WERI-Rb-1 (cell line): ENCODE measurements at regions not wholly inside any gene's neighbourhood (a gene's known extent, or its start where the extent isn't known, plus 50 kb on each side); places are given as distances from the start of the nearest gene placed in this dataset.

ENCODE experiments used
- DNase-seq: peaks from one replicate; pipeline ENCODE4 v3.0.0-alpha.2; 2020
- H3K27ac ChIP-seq: fragments of 250-450 bp; sonication (Bioruptor Pico); 2 replicates; pipeline ENCODE4 v1.5.1; 2020; ENCODE audit warnings: mild to moderate bottlenecking, moderate library complexity
- H3K27me3 ChIP-seq: fragments of 250-450 bp; sonication (Bioruptor Pico); 2 replicates; pipeline ENCODE4 v1.5.1; 2021; ENCODE audit warnings: mild to moderate bottlenecking, low read depth, moderate library complexity; ENCODE audit not compliant: insufficient read depth, severe bottlenecking
- H3K36me3 ChIP-seq: fragments of 250-450 bp; sonication (Bioruptor Pico); 2 replicates; pipeline ENCODE4 v1.5.1; 2020; ENCODE audit warnings: mild to moderate bottlenecking, moderate library complexity
- H3K4me3 ChIP-seq: 2 replicates; pipeline ENCODE4 v1.5.1; 2011; ENCODE audit warnings: low read depth, mild to moderate bottlenecking, control low read depth, low read length
- H3K9me3 ChIP-seq: fragments of 250-450 bp; sonication (Bioruptor Pico); 2 replicates; pipeline ENCODE4 v1.5.1; 2021; ENCODE audit warnings: mild to moderate bottlenecking, moderate library complexity; ENCODE audit not compliant: severe bottlenecking
- TF ChIP-seq, protein P1 (sequence below): IDR thresholded peaks from 2 replicates; pipeline ENCODE4 v1.5.1; 2011; ENCODE audit warnings: low read depth, mild to moderate bottlenecking, control low read depth, inconsistent platforms, low read length

DNA sequence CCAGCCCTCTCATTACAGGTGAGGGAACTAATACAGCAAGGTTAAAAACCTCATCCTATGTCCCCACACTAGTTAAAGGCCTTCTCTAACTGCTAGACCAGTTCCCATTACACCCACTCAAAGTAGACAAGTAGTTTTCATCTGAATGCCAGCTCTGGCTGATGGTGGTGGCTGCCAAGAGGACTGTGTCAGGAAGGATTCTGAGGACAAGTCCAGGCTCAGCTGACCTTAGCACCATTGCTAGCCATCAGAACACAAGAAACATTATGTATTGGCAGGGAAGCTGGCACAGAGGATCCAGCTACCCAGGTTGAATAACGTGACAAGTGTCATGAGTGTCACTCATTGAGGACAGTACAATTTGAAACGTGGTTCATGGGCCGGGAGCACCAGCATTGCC is 163.4 kb downstream of the HSD17B3 start:
- TF ChIP-seq, protein P1, sequence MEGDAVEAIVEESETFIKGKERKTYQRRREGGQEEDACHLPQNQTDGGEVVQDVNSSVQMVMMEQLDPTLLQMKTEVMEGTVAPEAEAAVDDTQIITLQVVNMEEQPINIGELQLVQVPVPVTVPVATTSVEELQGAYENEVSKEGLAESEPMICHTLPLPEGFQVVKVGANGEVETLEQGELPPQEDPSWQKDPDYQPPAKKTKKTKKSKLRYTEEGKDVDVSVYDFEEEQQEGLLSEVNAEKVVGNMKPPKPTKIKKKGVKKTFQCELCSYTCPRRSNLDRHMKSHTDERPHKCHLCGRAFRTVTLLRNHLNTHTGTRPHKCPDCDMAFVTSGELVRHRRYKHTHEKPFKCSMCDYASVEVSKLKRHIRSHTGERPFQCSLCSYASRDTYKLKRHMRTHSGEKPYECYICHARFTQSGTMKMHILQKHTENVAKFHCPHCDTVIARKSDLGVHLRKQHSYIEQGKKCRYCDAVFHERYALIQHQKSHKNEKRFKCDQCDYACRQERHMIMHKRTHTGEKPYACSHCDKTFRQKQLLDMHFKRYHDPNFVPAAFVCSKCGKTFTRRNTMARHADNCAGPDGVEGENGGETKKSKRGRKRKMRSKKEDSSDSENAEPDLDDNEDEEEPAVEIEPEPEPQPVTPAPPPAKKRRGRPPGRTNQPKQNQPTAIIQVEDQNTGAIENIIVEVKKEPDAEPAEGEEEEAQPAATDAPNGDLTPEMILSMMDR: no peak
- DNase-seq: no peak
- H3K27me3 ChIP-seq: no peaks in the 10 kb centered on the region
- H3K4me3 ChIP-seq: no peak overlapping the region
- H3K36me3 ChIP-seq: no peaks in the 10 kb centered on the region
- no peaks in the 10 kb centered on the region for H3K9me3 ChIP-seq
- H3K27ac ChIP-seq: no peak overlapping the region

GRCh38 chr9:96137671-96138429 is 164.1 kb downstream of the HSD17B3 start:
- Histone ChIP-seq H3K36me3 (no peaks in the 10 kb centered on the region), H3K27me3 (no peaks in the 10 kb centered on the region), H3K4me3 (no peak overlapping the region), H3K27ac (no peak overlapping the region), H3K9me3 (no peaks in the 10 kb centered on the region)
- DNase-seq: no peak
- TF ChIP-seq, protein P1: no peak

GRCh38 chr9:96136992-96137670 is 164.8 kb downstream of the HSD17B3 start:
- DNase-seq: no peak
- Histone ChIP-seq H3K36me3 (no peaks in the 10 kb centered on the region), H3K27me3 (no peaks in the 10 kb centered on the region), H3K4me3 (no peak overlapping the region), H3K9me3 (no peaks in the 10 kb centered on the region), H3K27ac (no peak overlapping the region)
- TF ChIP-seq, protein P1: no peak

DNA sequence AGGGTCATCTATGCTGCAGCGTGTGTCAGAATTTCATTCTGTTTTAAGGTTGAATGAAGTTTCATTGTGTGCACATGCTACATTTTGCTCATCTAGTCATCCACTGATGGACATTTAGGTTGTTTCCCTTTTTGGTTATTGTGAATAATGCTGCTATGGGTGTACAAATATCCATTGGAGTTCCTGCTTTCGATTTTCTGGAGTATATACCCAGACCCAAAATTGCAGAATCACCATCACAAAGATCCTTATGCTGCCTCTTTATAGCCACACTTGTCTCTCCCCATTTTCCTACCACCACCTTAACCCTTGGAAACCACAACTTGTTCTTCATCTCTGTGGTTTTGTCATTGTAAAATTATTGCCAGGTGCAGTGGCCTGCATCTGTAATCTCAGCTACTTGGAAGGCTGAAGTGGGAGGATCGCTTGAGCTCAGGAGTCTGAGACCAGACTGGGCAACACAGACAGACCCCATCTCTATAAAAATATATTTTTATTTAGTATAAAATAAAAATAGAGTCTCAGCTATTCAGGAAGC is 166.2 kb downstream of the HSD17B3 start:
- Histone ChIP-seq H3K4me3 (no peak overlapping the region), H3K36me3 (no peaks in the 10 kb centered on the region), H3K27ac (no peak overlapping the region), H3K9me3 (no peaks in the 10 kb centered on the region), H3K27me3 (no peaks in the 10 kb centered on the region)
- no peak for DNase-seq
- TF ChIP-seq, protein P1: no peak

GRCh38 chr9:96135076-96135752 is 166.8 kb downstream of the HSD17B3 start:
- H3K27me3 ChIP-seq: no peaks in the 10 kb centered on the region
- TF ChIP-seq, protein P1: no peak
- DNase-seq: no peak

More at GRCh38 chr9:96135076-96135752, 166.8 kb downstream of the HSD17B3 start:
- Histone ChIP-seq H3K4me3 (no peak overlapping the region), H3K9me3 (no peaks in the 10 kb centered on the region), H3K36me3 (no peaks in the 10 kb centered on the region), H3K27ac (no peak overlapping the region)
